SH-SY5Y (cell line): ENCODE measurements at regions not wholly inside any gene's neighbourhood (a gene's known extent, or its start where the extent isn't known, plus 50 kb on each side); places are given as distances from the start of the nearest gene placed in this dataset.

ENCODE experiments used
- GATA2 ChIP-seq: IDR thresholded peaks from 2 replicates; pipeline ENCODE4 v1.6.1; 2011; ENCODE audit warnings: mild to moderate bottlenecking, low read depth, low read length
- GATA3 ChIP-seq: IDR thresholded peaks from 2 replicates; pipeline ENCODE4 v1.6.1; 2011; ENCODE audit warnings: low read depth, mild to moderate bottlenecking, low read length, moderate library complexity

DNA sequence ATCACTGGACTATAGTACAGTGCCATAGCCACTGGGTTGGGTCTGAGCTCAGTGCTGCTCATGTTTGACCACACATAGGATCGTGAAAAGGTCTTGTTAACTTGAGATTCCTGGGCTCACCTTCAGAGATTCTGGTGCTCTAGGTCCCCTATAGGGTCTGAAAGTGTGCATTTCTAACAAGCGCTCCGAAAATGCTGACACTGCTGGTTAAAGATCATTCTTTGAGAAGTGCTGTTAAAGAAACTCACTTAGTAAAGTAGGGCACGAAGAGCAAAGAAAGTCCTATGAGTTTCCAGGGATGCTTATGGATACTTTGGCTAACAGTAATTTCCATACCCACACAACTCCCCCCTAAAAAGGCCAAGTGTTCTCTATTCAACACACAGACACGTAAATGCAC lies 108.1 kb upstream of the PAX6 start:
- TF ChIP-seq GATA3 (no peak), GATA2 (no peak)

DNA sequence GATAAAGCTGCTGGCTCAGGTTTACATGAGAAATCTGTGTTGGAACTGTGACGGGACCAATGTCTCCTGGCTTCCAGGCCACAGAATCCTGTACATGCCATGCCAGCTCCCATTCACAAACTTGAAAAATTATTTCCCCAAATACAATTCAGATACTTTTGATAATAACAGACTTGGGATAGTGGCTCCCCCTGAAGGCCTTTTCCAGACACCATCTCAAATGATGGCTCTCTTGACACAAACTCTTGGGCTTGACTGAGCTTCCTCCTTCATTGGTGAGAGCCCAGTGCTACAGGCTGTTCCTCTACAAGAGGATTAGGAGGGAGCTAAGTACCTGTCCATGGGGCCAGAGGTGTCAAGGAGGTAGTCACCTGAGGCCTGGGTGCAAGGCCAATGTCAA lies 104.7 kb upstream of the PAX6 start:
- TF ChIP-seq GATA3 (no peak), GATA2 (no peak)

DNA sequence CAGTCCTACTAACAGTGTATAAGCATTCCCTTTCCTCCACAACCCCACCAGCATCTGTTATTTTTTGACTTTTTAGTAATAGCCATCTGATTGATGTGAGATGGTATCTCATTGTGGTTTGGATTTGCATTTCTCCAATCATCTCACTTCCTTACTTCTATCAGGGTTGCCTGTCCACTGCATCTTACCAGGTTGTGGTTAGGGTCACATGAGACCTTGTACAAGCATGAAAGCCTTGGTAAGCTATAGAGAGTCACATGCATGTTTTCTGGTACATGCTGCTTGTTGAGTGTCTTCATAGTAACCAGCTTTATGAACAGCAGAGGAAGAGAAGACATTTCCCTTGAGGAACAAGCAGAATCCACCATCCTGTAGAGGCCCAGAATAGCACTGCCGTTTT lies 102.9 kb upstream of the PAX6 start:
- TF ChIP-seq GATA2 = no peak
- TF ChIP-seq GATA3 = no peak

DNA sequence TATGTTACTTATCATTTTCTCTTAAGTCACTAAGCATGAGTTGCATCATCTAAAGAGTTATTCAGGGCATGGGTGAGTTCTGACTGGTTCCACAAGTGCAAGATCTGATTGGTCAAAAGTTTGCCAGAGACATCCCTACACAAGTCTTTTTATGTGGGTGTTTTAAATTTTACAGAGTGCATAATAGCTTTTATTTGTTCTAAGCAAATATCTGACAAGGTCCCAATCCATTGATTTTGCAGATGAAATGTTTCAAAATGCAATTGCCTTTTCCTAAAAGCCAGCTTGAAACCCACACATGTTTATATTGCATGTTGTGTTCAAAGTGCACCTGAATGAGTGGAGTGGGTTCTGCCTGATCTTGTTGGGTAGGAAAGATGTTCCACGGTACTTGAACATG lies 101.7 kb upstream of the PAX6 start:
- TF ChIP-seq GATA3 = no peak
- no peak for TF ChIP-seq GATA2

DNA sequence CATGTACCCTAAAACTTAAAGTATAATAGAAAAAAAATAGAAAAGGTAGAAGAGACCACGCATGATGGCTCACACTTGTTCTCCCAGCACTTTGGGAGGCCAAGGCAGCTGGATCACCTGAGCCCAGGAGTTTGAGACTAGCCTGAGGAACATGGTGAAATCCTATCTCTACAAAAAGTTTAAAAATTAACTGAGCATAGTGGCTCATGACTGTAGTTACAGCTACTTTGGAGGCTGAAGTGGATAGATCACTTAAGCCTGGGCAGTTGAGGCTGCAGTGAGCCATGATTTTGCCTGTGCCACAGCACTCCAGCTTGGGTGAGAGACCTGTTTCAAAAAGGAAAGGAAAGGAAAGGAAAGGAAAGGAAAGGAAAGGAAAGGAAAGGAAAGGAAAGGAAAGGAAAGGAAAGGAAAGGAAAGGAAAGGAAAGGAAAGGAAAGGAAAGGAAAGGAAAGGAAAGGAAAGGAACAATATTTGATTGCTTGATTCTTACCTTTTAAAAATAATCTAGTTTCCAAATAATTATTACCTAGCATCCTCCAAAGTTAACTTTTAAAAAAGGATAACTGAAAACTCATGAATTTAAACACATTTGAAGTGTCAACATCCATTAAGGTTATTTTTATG lies 99.9 kb upstream of the PAX6 start:
- TF ChIP-seq GATA2 (no peak), GATA3 (no peak)

DNA sequence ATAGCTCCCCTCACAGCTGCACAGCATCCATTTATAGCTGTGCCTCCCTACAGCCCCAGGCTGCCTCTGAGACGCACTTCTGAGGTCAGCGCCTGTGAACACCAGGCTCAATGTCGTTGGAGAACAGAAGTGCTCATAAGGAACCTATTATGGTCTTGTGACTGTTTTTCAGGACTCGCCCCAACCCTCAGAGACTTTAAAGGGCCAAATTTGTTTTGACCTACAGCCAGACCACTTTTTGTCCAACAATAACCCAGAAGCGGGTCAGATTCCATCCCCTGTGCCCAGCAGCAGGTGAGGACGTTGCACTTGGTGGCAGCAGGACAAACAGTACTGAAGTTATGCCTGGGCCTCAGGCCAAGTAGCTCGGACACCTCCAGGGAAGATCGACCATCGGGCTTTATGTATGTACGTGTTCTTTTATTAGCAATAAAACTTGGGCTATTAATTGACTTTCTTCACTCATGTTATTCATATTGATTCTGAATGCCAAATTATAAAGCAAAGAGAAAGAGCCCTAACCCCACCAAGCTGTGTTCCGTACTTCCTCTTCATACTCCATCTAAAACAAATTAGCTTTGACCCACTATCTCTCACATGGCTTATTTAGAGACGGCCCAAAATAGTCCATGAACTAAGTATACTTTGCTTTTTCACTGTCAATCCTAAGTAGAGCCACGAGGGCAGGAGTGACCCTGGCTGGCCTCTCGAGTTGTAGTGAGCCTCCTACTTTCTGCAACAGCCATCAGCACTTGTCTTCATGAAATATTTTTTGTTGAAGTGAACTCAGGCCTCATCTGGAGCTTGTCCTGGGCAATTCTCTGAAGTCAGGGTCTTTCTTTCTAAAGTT lies 92.3 kb upstream of the PAX6 start:
- no peak for TF ChIP-seq GATA2
- no peak for TF ChIP-seq GATA3

DNA sequence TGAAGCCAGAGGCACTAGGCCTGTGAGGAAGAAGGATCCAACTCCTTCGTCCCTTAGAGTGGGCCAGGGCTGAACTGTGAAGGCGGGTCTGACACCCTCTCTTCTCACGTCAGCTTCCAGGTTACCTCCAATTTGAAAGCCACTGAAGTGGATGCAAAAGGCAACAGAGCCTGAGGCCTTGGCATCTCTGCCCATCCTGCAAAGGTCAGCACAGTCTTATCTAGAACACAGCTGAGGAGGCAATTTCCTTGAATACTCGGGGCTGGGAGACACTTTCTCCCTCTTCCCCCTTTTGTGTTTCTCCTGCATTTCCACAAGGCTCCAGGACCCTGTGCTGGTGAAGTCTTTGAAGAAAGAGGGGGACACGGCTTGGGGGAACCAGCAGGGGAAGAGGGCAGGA lies 91.6 kb upstream of the PAX6 start:
- TF ChIP-seq GATA3 (no peak), GATA2 (no peak)

DNA sequence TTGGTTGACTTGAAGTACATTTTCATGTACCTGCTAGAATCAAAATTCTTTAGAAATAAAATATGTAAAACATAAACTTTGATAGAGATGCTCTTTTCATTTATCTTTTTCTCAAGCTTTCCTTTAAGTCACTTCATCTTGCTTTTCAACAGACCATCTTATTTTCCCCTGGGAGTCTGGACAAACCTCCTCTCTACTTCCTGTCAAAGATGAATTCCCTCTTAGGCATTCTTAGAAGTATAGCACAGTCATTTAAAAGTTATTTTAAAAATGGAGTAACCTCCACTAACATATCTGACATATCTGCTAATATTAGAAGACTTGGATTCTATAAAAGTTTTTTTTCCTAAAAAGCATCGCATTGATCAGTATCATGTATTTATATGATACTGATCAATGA lies 84.8 kb upstream of the PAX6 start:
- TF ChIP-seq GATA3 = no peak
- TF ChIP-seq GATA2 = no peak

DNA sequence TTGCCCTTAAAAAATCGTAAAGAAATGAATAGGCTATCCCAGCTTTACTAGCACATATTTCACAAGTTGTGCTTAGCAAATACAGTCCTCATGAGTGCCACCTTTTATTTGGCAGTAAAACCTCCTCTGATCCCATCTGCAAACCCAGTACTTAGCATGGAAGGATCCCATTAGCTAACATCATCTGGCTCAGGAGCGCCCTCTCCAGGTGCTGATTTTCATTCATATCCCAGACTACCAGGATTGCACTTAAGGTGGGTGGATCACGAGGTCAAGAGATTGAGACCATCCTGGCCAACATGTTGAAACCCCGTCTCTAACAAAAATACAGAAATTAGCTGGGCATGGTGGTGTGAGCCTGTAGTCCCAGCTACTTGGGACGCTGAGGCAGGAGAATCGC lies 76.1 kb upstream of the PAX6 start:
- no peak for TF ChIP-seq GATA3
- no peak for TF ChIP-seq GATA2

DNA sequence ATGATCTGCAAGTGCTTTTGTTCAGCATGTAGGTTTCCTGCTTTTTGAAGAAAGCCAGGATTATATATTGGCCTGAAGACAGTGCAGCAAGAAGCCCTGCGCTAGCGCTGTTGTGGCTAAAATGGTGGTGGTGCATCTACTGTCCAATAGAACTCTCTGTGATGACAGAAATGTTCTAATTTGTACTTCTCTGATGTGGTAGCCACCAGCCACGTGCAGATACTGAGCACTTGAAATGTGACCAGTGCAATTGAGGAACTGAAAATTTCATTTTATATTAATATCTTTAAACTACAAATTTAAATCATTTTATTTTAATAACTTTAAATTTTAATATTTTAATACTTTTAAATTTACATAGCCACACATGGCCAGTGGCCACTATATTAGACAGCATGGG lies 73.0 kb upstream of the PAX6 start:
- TF ChIP-seq GATA2 (no peak), GATA3 (no peak)

DNA sequence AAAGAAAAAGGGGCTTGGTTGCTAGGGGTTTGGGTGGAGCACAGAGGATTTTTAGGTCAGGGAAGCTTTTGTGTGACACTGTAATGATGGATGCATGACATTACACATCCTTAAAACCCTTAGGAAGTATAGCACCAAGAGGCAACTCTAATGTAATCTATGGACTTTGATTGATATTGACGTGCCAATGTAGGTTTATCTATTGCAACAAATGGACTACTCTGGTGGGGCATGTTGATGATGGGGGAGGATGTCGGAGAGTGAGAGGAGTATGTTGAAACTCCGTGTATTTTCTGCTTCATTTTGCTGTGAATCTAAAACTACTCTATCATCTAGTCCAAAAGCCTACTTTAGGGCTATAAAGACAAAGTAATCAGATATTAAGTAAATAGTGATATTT lies 72.3 kb upstream of the PAX6 start:
- no peak for TF ChIP-seq GATA3
- TF ChIP-seq GATA2 = no peak

DNA sequence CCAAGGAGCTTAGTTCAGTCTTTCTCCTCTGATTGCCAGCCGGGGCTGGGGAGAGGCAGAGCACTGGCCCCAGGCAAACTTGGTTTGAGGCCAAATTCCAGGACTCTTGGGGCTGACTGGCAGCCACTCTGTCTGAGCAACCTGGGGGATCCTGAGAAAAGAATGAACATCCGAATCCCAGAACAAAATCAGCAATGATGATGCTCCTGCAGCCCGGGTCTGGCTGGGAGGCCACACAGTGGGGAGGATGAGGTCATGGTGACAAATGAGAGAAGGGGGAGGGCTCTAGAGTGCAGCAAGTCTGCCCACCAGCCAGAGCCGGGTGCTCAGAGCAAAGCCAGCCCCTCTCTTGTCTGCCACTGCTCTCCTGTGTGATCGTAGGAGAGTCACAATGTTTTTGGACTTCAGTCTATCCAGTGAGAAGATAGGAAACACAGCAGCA lies 71.8 kb upstream of the PAX6 start:
- TF ChIP-seq GATA2 (no peak), GATA3 (no peak)

DNA sequence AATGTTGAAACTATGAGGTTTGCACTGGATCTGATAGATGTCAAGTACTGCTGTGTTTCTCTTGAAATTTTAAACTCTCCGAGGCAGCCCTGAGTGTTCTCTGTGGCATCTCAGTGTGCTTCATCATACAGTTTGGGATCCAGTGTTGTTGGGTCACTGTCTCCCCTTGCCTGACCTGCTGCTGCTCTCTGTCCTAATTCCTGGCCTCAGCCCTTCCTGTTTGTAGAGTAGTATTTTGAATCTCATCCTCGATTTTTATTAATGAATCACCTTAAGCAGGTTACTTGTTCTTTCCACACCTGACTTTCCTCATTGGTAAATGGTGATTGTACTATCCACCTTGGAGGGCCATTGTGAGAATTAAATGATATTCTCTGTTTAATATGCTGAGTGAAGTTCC lies 70.7 kb upstream of the PAX6 start:
- TF ChIP-seq GATA3 (no peak), GATA2 (no peak)

DNA sequence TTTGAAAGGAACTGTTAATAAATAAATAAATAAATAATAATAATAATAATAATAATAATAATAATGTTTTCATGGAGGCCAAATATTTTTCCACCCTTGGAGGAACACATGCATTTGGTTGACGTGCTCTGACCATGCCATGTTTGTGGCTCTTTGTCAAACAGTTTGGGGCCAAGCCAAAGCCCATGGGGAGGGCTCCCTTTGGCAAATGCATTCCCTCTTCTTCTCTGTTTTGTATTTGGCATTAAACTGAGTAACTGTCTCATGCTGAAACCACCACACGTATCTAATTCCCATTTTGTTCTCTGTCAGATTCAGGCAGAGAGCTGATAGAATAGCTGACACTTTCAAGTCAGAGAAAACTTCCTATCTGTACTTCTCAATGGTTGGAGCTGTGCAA lies 68.6 kb upstream of the PAX6 start:
- TF ChIP-seq GATA3 (no peak), GATA2 (no peak)

DNA sequence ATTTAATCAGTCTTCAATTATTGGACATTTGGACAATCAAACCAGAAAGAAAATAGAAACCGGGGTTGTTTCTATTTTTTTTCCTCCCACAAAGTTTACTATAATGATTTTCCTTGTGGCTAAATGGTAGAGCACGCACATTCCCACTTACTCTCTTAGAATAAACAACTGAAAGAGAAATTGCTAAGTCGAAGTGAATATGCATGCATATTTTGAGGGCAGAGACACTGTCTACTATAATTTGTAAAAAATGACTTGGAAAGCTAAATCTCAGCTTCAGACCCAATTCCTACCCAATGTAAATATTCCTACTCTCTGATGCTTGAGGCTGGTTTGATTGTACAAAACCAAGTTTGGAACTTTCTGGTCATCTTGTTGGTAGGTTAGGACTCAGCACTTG lies 66.7 kb upstream of the PAX6 start:
- TF ChIP-seq GATA3 (no peak), GATA2 (no peak)

DNA sequence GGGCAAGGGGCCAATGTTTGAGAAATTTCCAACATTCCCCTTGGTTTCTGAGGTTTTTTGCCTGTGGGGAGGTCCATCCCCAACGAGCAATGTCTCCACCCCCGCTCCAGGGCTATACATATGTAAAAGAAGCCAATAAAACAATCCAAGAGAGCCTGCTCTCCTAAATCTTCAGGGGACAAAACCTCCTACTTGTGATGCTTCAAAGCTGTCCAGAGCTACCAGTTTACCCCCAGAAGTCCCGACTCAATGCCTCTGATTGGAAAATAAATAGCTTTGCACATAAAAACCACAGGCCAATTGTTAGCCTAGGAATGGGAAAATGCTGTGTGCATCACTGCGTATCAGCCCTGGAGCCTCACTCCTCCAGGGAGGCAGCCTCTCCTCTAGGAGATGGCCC lies 66.0 kb upstream of the PAX6 start:
- TF ChIP-seq GATA3 (no peak), GATA2 (no peak)
